Frontal cortex (tissue), 3 donors: ENCODE measurements at regions not wholly inside any gene's neighbourhood (a gene's known extent, or its start where the extent isn't known, plus 50 kb on each side); places are given as distances from the start of the nearest gene placed in this dataset.

ENCODE experiments used
- DNase-seq, 2 donors: peaks; one replicate each; pipeline ENCODE4 v3.0.0; 2012; ENCODE audit warnings: low spot score in 2 of 2
- FAIRE-seq: peaks from 2 replicates; lab custom pipeline; 2012; peaks lifted over from hg19 to GRCh38; lab: Jason Lieb, UNC
- donor health status: control.
- donor health status: control.
- donor health status: control.

DNA sequence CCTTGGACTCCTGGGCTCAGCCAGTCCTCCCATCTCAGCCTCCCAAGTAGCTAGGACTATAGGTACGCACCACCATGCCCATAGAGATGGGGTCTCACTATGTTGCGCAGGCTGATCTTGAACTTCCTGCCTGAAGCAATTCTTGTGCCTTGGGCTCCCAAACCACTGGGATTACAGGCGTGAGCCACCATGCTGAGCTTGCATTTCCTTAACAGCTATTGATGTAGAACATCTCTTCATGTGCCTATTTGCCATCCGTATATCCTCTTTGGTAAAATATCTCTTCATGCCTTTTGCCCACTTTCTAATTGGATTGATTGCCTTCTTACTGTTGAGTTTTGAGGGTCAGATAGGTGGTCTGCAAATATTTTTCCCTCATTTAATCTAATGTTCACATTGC is 208.9 kb upstream of the TLE3 start:
- DNase-seq (no peak), FAIRE-seq (no peak)

DNA sequence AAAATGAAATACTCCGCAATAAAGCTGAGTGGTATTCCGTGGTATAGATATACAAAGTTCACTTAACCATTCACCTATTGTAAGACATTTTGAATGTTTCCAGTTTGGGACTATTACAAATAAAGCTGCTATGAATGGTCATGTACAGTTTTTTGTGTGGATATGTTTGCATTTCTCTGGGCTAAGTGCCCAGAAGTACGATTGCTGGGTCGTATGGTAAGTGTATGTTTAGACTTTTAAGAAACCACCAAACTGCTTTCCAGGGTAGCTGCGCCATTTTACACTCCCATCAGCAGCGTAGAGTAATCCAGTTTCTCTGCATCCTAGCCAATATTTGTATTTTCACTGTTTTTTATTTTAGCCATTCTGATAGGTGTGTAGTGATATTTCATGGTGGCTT is 208.4 kb upstream of the TLE3 start:
- FAIRE-seq, result no peak
- no peak for DNase-seq

DNA sequence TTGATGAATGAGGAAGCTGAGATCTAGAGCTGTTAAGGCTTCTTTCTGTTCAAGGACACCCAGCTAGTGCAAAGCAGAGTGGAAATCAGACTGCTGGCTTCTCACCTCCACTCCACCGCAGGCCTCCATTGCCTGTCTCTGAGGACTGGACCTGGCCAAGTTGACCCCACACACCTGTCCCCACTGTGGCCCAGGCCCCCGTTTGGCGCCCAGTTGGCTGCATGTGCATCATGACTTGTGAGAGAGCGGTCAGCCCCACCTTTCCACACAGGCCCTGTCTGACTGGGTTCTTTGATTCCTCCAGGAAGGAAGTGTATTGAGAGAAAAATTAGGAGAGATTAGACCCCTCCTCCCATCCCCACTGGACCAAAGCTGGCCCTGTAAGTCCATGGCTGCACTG is 206.3 kb upstream of the TLE3 start:
- DNase-seq (no peak), FAIRE-seq (no peak)

DNA sequence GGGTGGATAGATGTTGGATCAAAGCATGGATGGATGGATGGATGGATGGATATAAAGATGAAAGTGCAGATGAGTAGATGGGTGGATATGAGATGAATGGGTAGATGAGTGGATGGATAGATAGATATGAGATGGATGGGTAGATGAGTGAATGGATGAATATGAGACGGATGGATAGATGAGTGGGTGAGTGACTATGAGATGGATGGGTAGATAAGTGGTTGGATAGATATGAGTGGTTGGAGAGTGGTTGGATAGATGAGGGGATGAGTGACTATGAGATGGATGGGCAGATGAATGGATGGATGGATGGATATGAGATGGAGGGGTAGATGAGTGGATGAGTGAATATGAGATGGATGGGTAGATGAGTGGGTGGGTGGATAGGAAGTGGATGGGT is 204.6 kb upstream of the TLE3 start:
- DNase-seq (no peak), FAIRE-seq (no peak)

DNA sequence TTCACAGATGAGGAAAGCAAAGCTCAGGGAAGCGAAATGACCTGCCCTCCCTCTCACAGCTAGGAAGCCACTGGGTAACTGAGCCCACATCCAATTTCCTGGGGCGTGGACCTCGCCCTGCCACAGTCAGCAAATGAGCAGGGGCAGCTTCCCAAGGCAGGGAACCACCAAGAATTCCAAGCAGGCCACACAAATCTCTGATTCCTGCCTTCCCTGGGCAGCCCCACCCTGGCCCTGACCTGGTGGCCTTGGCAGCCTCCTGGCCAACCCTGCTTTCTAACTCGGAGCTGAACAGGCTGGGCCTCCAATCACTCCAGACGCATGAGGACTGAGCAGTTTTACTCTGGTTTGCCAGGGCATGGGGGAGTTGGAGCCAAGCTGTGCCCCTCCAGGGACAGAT is 203.7 kb upstream of the TLE3 start:
- FAIRE-seq (no peak), DNase-seq (no peak)

DNA sequence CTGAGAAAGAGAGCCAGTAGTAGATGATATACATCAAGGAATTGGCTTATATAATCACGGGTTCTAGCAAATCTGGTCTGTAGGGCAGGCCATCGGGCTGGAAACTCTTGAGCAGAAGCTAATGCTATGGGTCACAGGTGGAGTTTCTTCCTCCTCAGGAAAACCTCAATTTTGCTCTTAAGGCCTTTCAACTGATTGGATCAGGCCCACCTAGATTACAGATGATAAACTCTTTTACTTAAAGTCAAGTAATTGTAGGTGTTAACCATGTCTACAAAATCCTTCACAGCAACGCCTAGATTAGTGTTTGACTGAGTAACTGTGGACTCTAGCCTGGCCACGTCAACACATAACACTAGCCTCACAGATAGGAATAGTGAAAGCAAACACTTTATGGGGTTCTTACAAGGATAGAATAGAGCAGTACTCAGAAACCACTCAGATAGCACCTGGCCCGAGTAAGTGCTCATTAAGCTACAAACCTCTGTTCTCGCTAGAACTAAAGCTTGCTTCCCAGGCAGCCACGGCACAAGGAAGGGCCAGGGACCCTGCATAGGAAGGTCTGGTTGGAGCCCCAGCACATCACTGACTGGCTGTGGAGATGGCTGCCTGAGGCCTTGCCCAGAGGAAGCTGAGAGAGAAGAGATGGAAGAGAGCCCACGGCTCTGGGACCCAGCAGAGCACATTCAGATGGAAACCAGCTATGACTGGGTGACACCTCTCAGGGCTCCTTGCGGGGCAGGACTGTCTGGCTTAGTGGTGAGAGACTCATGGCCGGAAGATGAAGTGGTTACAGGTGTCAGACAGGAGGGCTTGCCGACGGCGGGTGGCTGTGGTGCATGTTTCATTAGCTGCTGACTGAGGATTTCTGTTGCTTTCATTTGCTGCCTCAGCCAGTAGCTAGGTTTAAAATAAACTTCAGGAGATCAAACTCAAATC is 202.5 kb upstream of the TLE3 start:
- FAIRE-seq, result no peak
- no peak for DNase-seq

DNA sequence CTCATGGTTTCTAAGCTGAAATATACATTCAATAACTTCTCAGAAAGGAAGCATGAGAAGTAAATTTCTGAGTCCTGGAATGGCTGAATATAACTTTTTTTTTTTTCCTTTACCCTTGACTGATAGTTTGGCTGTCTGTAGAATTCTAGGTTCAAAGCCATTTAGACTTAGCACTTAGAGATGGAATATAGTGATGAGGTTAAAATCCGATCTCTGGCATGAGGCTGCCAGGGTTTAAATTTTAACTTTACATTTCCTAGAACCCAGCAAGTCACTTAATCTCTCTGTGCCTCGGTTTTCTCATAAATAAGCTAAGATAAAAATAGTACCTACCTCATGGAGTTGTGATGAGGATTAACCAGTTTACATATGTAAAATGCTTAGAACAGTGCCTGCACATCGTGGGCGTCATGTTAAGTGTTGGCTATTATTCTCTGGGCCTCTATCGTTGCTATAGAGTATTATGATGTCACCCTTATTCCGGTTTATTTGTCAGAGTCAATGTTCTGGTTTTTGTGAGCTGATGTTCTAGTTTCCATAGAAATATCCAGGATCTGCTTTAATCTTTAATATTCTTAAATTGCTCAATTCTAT is 199.8 kb upstream of the TLE3 start:
- FAIRE-seq, result no peak
- DNase-seq, result no peak

DNA sequence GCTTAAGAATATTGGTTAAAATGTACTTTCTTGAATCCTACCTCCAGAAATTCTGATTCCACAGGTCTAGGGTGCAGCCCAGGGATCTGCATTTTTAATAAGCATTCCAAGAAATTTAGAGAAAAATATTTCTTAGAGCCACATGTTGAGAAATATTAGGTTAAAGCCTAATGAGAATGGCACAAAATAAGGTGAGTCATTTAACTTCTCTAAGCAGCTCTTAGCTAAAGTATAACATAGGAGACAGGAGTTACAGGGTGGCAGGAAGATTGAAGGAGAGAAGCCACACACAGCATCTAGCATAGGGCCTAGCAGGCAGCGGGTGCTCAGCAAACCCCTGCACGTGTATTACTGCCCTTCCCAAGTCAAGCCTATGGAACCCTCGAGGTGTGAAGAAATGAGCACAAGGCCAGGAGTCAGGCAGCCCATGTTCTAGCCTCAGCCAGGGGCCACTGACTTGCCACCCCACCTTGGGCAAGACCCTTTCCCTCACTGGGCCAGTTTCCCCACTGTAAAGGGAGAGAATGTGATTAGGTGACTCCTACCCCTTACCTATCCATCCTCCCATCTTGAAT is 197.1 kb upstream of the TLE3 start:
- FAIRE-seq, result no peak
- DNase-seq, result no peak

DNA sequence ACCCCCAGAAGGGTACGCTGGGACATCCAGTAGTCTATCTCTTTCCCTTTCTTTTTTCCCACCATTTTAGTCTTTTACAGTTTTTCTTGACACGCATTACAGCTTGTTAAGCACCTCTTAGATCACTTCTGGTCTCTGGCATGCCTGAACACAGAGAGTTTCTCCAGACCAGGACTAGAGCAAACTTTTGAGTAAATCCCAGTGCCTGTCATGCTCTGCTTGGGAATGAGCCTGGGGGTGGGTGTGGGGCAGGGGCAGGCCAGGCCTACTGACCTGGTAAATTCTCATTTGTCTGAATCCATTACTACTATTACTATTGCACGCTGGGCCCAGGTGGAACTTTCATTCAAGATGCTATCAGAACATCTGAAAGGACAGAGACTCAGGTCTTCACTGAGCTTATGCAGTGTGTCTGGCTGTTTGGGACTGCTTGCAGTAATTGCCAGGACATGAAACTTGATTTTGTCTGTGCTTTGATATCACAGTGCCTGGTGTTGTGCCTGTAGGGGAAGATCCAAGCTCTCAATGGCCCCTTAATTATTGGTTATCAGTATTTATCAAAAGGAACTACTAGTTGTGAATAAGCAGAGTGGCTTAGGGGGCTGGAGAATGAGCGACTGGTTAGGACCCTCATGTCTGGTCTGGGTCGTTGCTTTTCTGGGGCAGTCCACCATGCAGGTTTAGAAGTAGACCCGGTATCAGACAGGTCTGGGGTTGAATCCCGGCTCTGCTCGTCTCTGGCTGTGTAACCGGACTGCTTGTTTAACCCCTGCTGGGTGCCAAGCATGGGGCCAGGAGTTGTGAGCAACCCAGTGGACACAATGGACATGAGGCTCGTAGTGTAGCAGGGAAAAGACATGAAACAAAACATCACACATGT is 196.1 kb upstream of the TLE3 start:
- DNase-seq (no peak), FAIRE-seq (no peak)

DNA sequence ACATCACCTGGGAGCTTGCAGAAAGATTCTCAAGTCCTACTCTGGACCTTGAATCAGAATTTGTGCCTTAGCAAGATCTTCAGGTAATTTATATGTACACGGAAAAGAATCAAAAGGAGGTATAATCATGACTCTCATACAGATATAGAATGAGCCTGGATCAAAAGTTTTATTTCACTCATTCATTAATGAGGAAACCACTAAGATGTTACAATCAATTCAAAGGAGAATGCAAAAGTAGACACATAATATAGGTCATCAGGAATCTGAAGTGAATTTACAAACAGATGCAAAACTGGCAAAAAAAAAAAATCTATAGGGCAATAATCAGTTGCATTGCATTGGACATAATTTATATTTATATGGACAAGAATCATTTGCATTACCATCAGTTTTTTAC is 195.4 kb upstream of the TLE3 start:
- no peak for FAIRE-seq

DNA sequence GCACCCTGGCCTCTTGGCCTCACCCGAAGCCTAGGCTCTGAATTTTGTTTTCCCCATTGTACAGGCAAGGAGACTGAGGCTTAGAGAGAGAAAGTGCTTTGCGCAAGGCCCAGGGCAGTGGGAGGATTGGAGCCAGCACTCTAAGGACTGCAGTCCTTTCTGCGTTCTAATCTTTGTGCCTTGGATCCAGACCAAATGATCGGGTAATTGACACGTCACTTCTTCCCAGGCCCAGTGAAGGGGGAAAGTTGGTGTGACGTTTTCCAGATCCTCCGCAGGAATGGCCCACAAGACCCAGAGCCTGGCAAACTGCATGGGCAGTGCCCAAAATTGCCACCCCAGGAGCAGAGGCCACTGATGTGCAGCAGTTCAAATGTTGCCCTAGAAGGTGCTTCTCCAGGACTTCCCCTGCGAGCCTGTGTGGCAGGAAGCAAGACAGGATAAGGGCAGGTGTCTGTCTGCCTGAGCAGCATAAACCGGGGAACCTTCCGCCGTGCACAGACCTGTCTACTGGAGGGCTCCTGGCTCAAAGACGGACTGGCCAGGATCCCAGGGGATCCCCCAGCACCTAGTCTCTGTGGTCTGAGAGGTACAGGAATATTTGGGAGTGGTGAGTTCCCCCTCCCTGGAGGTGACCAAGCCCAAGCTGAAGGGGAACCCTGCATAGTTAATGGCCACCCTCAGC is 194.5 kb upstream of the TLE3 start:
- FAIRE-seq (no peak), DNase-seq (no peak)

More for the DNA sequence above, 195.4 kb upstream of the TLE3 start:
- no peak for DNase-seq

DNA sequence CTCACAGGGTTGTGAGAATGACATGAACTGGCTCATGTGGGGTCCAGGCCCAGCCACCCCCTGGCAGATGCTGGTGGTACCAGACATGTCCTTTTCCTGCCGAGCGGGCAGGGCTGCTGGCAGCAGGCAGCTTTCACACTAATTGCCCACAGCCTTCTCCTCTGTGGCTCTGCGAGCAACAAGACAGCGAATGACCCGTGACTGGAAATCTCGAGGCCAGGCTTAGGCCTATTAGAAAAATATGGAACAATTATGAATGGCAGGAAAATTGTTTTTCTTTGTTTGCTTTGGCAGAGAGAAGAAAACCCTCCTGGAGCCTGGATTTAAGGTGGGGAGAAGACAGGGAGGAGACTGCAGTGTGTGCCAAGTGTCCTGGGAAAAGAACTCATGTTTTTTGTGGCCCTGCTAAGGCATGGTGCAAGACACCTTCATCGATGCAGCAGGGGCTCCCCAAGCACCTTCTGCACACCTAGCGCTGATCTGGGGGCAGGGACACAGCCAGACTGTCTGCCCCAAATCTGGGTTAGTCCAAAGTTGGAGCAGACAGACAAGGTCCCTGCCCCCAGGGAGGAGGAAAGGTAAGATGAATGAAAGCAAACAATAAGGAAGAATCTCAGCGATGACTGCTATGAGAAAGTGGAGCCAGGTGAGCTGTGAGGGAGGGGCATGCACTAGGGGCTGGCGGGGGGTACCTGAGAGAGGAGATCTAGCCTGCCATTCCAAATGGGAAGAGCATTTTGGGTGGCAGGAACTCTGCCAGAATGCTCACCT is 193.8 kb upstream of the TLE3 start:
- no peak for FAIRE-seq
- DNase-seq, result no peak

DNA sequence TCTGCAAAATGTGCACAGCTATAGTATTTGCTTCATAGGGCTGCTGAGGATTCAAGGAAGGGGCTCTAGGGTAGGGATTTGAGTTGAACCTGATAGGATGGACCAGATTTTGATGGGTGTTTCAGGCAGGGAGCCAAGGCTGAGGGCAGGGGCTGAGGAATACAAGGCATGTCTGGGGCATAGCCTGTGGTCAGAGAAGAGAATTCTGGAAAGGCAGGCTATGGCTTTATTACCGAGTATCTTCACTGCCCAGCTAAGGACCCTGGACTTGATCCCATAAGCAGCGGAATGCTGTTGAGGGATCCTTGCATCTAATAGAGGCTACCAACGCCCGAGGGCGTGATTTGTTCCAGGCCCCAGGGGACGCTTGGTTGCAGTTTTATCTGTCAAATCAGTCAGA is 193.0 kb upstream of the TLE3 start:
- FAIRE-seq, result no peak
- no peak for DNase-seq

DNA sequence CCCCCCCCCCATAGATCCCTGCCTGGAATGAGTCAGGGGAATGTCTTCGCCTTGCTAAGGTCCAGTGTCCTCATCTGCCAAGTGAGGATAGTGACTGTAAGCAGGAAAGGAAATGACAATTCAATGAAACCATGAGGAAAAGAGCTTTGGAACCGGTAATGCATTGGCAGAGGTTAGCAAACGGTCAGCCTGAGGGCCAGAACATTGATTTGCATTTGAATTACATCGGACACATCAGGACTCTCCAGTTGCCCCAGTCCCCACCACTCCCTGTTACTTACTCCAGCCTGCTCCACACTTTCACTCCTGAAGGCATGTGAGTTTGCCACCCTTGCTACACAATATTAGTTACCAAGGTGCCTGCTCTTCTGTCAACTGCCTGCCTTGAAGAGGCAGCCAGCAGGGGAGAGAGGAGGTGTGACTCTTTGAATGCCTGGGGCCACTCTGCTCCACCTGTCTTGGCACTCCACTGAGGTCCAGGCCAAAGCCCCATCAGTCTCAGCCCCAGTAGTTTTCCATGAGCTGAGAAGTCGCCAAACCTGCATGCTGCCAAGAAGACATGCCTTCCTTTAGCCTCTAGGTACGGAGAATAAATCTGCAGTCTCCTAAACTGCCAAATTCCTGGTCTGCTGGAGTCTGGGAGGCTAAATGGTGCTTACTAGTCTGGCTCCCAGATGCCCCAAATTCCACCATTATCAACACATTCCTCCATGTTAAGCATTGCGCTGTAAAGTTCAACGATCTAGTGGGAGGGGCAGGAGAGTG is 191.7 kb upstream of the TLE3 start:
- no peak for FAIRE-seq
- no peak for DNase-seq

DNA sequence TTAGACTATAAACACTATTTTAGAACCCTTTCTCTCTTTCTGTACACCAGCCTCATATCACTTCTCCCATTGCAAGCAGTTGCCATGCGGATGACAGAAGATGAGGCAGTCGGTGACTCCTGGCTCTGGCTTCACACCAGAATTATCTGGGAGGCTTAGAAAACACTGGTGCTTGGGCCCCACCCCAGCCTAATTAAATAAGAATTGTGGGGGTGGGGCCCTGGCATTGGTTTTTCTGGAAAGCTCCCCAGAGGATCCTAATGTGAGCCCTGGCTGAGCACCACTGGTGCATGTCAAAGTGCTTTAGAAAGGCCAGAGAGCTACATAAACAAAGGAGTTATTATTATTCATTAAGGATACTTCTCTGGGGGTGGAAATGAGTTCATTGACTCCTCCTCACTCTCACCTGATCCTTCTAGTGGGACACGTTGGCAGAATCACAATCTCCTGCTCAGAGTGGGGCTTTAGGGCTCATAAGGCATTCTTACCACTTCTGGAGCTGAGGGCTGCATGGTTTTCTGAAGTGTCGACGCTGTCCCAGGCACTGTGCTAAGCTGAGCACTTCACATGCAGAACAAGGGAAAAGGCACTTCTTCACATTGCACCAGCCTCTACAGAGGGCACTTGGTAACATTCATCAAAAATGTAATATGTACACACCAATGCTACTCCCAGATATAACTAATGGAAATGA is 188.5 kb upstream of the TLE3 start:
- FAIRE-seq, result no peak

DNA sequence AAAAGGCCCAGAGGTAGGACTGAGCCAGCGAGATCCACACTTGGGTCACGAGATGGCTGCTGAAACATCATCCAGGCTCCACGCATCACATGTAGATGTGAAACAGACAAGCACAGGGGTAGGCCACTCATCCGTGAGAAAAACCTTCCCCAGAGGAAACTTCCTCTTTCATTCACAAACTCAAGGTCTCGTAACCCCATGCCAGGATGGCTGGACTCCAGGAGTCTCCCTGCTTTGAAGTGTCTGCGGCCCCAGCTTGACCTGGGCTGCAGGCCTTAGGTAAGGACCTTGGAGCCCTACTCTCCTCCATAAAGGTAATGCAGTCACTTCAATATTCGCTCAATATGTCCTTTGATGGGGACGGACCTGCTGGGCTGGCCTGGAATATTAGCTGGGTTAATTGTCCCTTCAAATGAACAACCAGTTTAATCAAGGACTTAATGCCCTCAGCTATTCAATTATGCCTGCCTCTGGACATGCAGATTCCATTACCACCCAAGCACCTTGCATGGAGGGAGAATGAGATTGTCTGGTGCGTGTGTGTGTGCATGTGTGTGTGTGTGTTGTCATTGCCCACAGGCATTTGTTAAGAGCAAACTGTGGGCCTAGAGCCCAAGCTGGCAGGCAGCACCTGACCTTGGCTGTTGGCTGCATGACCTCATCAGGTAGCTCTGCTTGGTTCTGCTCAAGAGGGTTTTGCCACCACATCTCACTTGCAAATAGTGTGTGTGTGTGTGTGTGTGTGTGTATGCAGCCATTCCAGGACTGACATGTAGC is 186.9 kb upstream of the TLE3 start:
- FAIRE-seq (no peak), DNase-seq (no peak)

More for the DNA sequence above, 188.5 kb upstream of the TLE3 start:
- no peak for DNase-seq

DNA sequence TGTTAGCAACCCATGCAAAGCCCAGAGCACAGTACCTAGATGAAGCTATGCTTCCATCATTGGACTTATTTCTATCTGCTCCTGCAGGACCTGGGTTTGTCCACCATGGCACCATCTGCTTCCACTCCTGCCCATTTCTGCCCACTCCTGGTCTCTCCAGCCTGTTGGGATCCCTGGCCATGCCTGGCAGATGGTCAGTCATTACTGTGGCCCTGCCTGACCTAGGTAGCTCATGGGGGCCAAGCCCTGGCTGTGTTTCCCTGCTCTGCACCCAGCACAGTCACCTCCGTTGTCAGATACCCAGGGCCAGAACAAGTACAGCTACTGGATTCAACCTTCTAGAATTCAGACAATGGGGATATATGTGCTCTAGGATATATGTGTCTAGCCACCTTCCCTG is 185.8 kb upstream of the TLE3 start:
- FAIRE-seq, result no peak
- no peak for DNase-seq
